ENCODE measurements at regions not wholly inside any gene's neighbourhood (a gene's known extent, or its start where the extent isn't known, plus 50 kb on each side); places are given as distances from the start of the nearest gene placed in this dataset.

- H3K4me3 ChIP-seq (ENCODE audit: low read depth, low read length) = no peak overlapping the region
- no peak for TF ChIP-seq CTCF (IDR thresholded peaks at IDR 0.05; ENCODE audit: borderline replicate concordance, insufficient read depth, low read depth, low read length)
Observed at GRCh38 chr13:72029981-72030380, 163.0 kb upstream of the DACH1 start.

- no peak for TF ChIP-seq CTCF (IDR thresholded peaks at IDR 0.05; ENCODE audit: borderline replicate concordance, insufficient read depth, low read depth, low read length)
- H3K4me3 ChIP-seq (ENCODE audit: low read depth, low read length) = no peak overlapping the region
Observed at GRCh38 chr13:72025836-72026235, 158.8 kb upstream of the DACH1 start.

GRCh38 chr13:72023895-72024294 is 156.9 kb upstream of the DACH1 start:
- H3K4me3 ChIP-seq (ENCODE audit: low read depth, low read length) = no peak overlapping the region
- no peak for TF ChIP-seq CTCF (IDR thresholded peaks at IDR 0.05; ENCODE audit: borderline replicate concordance, insufficient read depth, low read depth, low read length)

GRCh38 chr13:72005455-72005854 is 138.5 kb upstream of the DACH1 start:
- H3K4me3 ChIP-seq (ENCODE audit: low read depth, low read length) = no peak overlapping the region
- TF ChIP-seq CTCF (IDR thresholded peaks at IDR 0.05; ENCODE audit: borderline replicate concordance, insufficient read depth, low read depth, low read length) = no peak

GRCh38 chr13:72004784-72005374 is 137.9 kb upstream of the DACH1 start:
- no peak overlapping the region for H3K4me3 ChIP-seq (ENCODE audit: low read depth, low read length)
- no peak for TF ChIP-seq CTCF (IDR thresholded peaks at IDR 0.05; ENCODE audit: borderline replicate concordance, insufficient read depth, low read depth, low read length)

GRCh38 chr13:72004246-72004645 is 137.2 kb upstream of the DACH1 start:
- no peak overlapping the region for H3K4me3 ChIP-seq (ENCODE audit: low read depth, low read length)
- no peak for TF ChIP-seq CTCF (IDR thresholded peaks at IDR 0.05; ENCODE audit: borderline replicate concordance, insufficient read depth, low read depth, low read length)

- TF ChIP-seq CTCF (IDR thresholded peaks at IDR 0.05; ENCODE audit: borderline replicate concordance, insufficient read depth, low read depth, low read length) = no peak
Observed at GRCh38 chr13:71998223-71998622, 131.2 kb upstream of the DACH1 start.

More at GRCh38 chr13:71998223-71998622, 131.2 kb upstream of the DACH1 start:
- H3K4me3 ChIP-seq (ENCODE audit: low read depth, low read length) = no peak overlapping the region

Measured in GM12875 (cell line).